DMS79 treated with DMSO at 0.1 percent for 48 hours (cell line): ENCODE measurements at regions not wholly inside any gene's neighbourhood (a gene's known extent, or its start where the extent isn't known, plus 50 kb on each side); places are given as distances from the start of the nearest gene placed in this dataset.

Experiments
- DNase-seq: peaks from one replicate; lab custom pipeline; 2025; lab: John Stamatoyannopoulos, UW

GRCh38 chr22:22038178-22038880, 55.7 kb upstream of the TOP3B start:
- DNase-seq: no peak

GRCh38 chr22:22037740-22038139, 55.2 kb upstream of the TOP3B start:
- no peak for DNase-seq

GRCh38 chr22:22037229-22037628, 54.6 kb upstream of the TOP3B start:
- DNase-seq: no peak

- DNase-seq: no peak
These were observed 54.0 kb upstream of the TOP3B start for GRCh38 chr22:22036588-22036987.

GRCh38 chr22:22035771-22036314, 53.3 kb upstream of the TOP3B start:
- DNase-seq: no peak

- no peak for DNase-seq
These were observed 52.6 kb upstream of the TOP3B start for GRCh38 chr22:22035203-22035602.

- DNase-seq: no peak
These were observed 52.0 kb upstream of the TOP3B start for GRCh38 chr22:22034469-22035132.

- no peak for DNase-seq
These were observed 51.3 kb upstream of the TOP3B start for GRCh38 chr22:22033803-22034468.

GRCh38 chr22:22032906-22033802, 50.6 kb upstream of the TOP3B start:
- no peak for DNase-seq

- no peak for DNase-seq
These were observed 49.7 kb upstream of the TOP3B start for GRCh38 chr22:22032099-22032905.
